CD4-positive, CD25-positive, alpha-beta regulatory T cell (primary cell): ENCODE measurements at regions not wholly inside any gene's neighbourhood (a gene's known extent, or its start where the extent isn't known, plus 50 kb on each side); places are given as distances from the start of the nearest gene placed in this dataset.
"Not testable (repeated sequence)": the region's sequence is repeated elsewhere in the genome, so short reads cannot be mapped to it uniquely, and the experiment has no call there.

Experiments used
- ATAC-seq, 2 donors: fragments of 150-1000 bp; cut with Tn5 transposase; one replicate each; pipeline ENCODE4 v1.10.0; 2021; ENCODE audit warnings: low read depth in 2 of 2, moderate number of reproducible peaks in 2 of 2, moderate library complexity in 1 of 2
- DNase-seq, 3 donors: peaks; one replicate each; pipeline versions ENCODE4 v3.0.0 to v3.0.0-alpha.2; 2012 to 2022; ENCODE audit warnings: mixed read lengths in 1 of 3
- H3K27ac ChIP-seq: one replicate; pipeline ENCODE4 v1.7.0; 2013; ENCODE audit warnings: mild to moderate bottlenecking, low read length; ENCODE audit not compliant: insufficient read depth, poor library complexity, severe bottlenecking
- H3K27me3 ChIP-seq: one replicate; pipeline ENCODE4 v1.7.0; 2013; ENCODE audit warnings: low read length; ENCODE audit not compliant: control insufficient read depth, insufficient read depth
- H3K36me3 ChIP-seq: one replicate; pipeline ENCODE4 v1.7.0; 2013; ENCODE audit warnings: mild to moderate bottlenecking, low read length, moderate library complexity; ENCODE audit not compliant: control insufficient read depth, insufficient read depth
- H3K4me1 ChIP-seq: 2 replicates; pipeline ENCODE4 v1.7.0; 2013; ENCODE audit warnings: mild to moderate bottlenecking, low read length; ENCODE audit not compliant: insufficient read depth, control insufficient read depth, poor library complexity, severe bottlenecking
- H3K4me3 ChIP-seq: one replicate; pipeline ENCODE4 v1.7.0; 2013; ENCODE audit warnings: low read depth, mild to moderate bottlenecking, low read length, moderate library complexity
- H3K9me3 ChIP-seq, 2 experiments: 1 replicate in 1 of 2; 2 replicates in 1 of 2; pipeline ENCODE4 v1.7.0; 2013; ENCODE audit warnings: low read length in 2 of 2, mild to moderate bottlenecking in 1 of 2, moderate library complexity in 1 of 2; ENCODE audit not compliant: control insufficient read depth in 2 of 2
- H3K27ac Mint-ChIP-seq, 3 donors: one replicate each; pipeline ENCODE4 v1.8.0; 2020 to 2022; ENCODE audit warnings: mild to moderate bottlenecking in 3 of 3, mixed read lengths in 3 of 3, moderate library complexity in 2 of 3
- H3K27me3 Mint-ChIP-seq: one replicate; pipeline ENCODE4 v1.8.0; 2022; ENCODE audit warnings: mild to moderate bottlenecking, mixed read lengths
- H3K36me3 Mint-ChIP-seq: one replicate; pipeline ENCODE4 v1.8.0; 2020; ENCODE audit warnings: mixed read lengths
- H3K4me1 Mint-ChIP-seq, 4 donors: one replicate each; pipeline ENCODE4 v1.8.0; 2020 to 2022; ENCODE audit warnings: mixed read lengths in 4 of 4, mild to moderate bottlenecking in 1 of 4
- H3K4me3 Mint-ChIP-seq, 4 donors: one replicate each; pipeline ENCODE4 v1.8.0; 2020 to 2022; ENCODE audit warnings: mild to moderate bottlenecking in 4 of 4, mixed read lengths in 4 of 4, moderate library complexity in 3 of 4
- H3K9me3 Mint-ChIP-seq, 7 donors: one replicate each; pipeline ENCODE4 v1.8.0; 2020 to 2022; ENCODE audit warnings: mixed read lengths in 7 of 7, mild to moderate bottlenecking in 3 of 7, moderate library complexity in 2 of 7

- H3K4me1 Mint-ChIP-seq, H3K27me3 Mint-ChIP-seq, H3K36me3 Mint-ChIP-seq: not testable (repeated sequence)
These were observed 165.7 kb downstream of the SPATA31A6 start for GRCh38 chr9:42349181-42349580.

DNA sequence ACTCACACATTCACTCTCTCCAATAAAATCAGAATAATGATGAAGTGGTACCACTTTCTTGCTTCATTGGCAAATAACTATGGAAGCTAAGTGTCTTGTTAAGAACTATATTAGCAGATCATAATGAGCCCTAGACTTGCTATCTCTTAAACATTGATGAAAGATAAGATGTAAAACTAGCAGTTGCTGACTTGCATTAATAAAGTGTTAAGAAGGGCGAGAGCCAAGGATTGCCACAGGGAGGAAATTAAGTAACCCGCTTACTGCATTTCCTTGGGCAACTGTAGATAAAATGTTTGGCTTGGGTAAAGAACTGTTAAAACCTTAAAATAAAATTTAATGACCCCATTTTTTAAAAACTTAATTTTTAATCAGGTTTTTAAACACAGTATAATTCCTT is 167.0 kb downstream of the SPATA31A6 start:
- not testable (repeated sequence) for H3K9me3 Mint-ChIP-seq, H3K4me3 ChIP-seq

More at GRCh38 chr9:42349181-42349580, 165.7 kb downstream of the SPATA31A6 start:
- H3K9me3 ChIP-seq, H3K36me3 ChIP-seq, DNase-seq, H3K9me3 Mint-ChIP-seq, H3K4me3 ChIP-seq, ATAC-seq, H3K4me3 Mint-ChIP-seq, H3K27me3 ChIP-seq, H3K27ac ChIP-seq, H3K27ac Mint-ChIP-seq, H3K4me1 ChIP-seq: not testable (repeated sequence)

DNA sequence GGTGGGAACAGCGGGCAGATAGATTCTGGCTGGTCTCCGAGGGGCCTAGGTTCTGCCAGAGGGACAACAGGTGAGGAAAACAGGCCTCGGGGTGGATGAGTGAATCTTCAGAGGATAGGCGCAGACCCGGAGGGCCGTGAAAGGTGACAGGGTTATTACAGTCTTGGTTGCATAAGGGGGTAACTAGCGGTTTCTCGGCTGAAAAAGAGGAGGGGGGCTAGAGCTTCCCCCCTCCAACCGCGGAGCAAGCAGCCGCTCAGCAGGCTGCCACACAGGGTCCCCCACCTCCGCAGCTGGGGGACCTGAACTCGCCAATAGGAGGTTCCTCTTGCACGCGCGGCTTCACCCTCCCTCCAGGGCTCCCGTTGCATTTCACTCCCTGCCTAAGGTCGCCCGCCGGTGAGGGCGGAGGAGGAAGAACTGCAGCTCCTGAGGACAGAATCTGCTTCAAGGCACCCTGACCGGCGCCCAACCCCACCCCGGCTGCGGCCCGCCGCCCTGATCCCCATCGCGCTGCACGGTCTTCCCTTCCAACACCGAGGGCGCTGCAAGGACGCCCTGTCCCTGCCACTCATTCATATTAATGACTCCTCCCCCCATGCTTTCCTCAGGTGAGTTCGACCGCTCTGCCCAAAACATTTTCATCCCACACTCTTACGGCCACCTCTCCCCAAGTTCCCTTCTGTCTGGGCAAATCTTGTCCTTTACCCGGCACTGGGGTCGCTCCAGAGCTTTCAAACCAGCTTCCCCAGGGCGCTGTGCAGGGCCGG is 174.3 kb downstream of the SPATA31A6 start:
- Mint-ChIP-seq H3K4me3 (peak overlapping the region in 2 of 4 donors; percentile 5 to 44), H3K27me3 (peaks cover 22% of the 10 kb centered on the region)
- not testable (repeated sequence) for H3K27ac Mint-ChIP-seq, H3K9me3 ChIP-seq, H3K9me3 Mint-ChIP-seq, H3K27ac ChIP-seq, H3K4me1 Mint-ChIP-seq, H3K27me3 ChIP-seq, ATAC-seq, H3K4me3 ChIP-seq, H3K4me1 ChIP-seq, H3K36me3 Mint-ChIP-seq, H3K36me3 ChIP-seq, DNase-seq

More for the DNA sequence above, 167.0 kb downstream of the SPATA31A6 start:
- not testable (repeated sequence) for H3K36me3 Mint-ChIP-seq, H3K4me3 Mint-ChIP-seq, H3K27me3 Mint-ChIP-seq, ATAC-seq, H3K4me1 ChIP-seq, DNase-seq, H3K27ac ChIP-seq, H3K27me3 ChIP-seq, H3K9me3 ChIP-seq, H3K36me3 ChIP-seq, H3K4me1 Mint-ChIP-seq, H3K27ac Mint-ChIP-seq

- H3K4me3 ChIP-seq, H3K4me1 Mint-ChIP-seq, H3K27ac Mint-ChIP-seq: not testable (repeated sequence)
These were observed 175.3 kb downstream of the SPATA31A6 start for GRCh38 chr9:42358626-42359247.

DNA sequence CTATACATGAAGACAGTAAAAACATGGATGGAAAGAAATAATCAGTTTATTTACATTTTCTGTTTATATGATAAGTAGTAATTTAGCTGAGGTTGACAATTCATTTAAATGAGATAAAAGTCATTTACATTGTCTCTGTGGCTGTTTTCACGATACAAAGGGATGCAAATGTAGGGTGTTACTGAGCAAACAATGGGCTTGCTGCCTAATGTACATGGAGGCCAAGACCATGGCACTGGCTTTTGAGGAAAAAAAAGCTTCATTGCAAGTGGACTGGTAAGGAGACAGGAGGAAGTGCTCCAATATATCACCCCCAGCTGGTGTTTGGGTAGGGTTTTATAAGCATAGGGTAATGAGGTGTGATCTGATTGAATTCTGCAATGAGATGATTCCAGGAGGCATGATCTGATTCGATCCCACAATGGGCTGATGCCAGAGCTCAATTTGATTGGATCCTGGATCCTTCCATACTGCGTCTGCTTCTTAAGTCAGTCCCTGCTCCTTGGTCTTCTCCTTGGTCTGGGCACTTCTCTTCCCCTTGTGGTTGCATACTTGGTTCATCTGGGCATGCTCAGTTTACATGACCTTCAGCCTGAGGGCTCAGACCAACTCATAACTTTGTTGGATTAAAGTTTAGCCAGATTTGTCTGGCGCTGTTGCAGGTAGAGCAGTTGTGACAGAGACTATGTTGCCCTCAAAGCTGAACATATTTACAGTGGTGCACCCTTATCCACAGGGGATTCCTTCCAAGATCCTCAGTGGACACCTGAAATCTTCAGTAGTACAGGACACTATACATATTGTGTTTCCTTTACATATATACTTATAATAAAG is 181.2 kb downstream of the SPATA31A6 start:
- H3K4me3 ChIP-seq, H3K27me3 Mint-ChIP-seq, DNase-seq, H3K4me3 Mint-ChIP-seq, H3K36me3 ChIP-seq, H3K27ac ChIP-seq, H3K9me3 ChIP-seq, H3K36me3 Mint-ChIP-seq, H3K4me1 ChIP-seq, H3K4me1 Mint-ChIP-seq, H3K27me3 ChIP-seq, H3K9me3 Mint-ChIP-seq, H3K27ac Mint-ChIP-seq, ATAC-seq: not testable (repeated sequence)

More at GRCh38 chr9:42358626-42359247, 175.3 kb downstream of the SPATA31A6 start:
- DNase-seq, H3K36me3 Mint-ChIP-seq, ATAC-seq, H3K9me3 ChIP-seq, H3K9me3 Mint-ChIP-seq, H3K4me1 ChIP-seq, H3K27me3 ChIP-seq, H3K27ac ChIP-seq, H3K36me3 ChIP-seq, H3K4me3 Mint-ChIP-seq: not testable (repeated sequence)
- peaks cover 22% of the 10 kb centered on the region for H3K27me3 Mint-ChIP-seq

GRCh38 chr9:42365244-42365945 is 181.9 kb downstream of the SPATA31A6 start:
- ATAC-seq = peak in 1 of 2 donors; percentile 45
- H3K9me3 Mint-ChIP-seq, H3K27ac ChIP-seq: not testable (repeated sequence)

GRCh38 chr9:42368279-42368881 is 184.9 kb downstream of the SPATA31A6 start:
- H3K27ac Mint-ChIP-seq, H3K27ac ChIP-seq, H3K27me3 ChIP-seq, H3K27me3 Mint-ChIP-seq, H3K4me3 Mint-ChIP-seq, H3K4me3 ChIP-seq, H3K4me1 Mint-ChIP-seq, H3K9me3 ChIP-seq, H3K9me3 Mint-ChIP-seq, DNase-seq, H3K36me3 Mint-ChIP-seq, ATAC-seq, H3K36me3 ChIP-seq, H3K4me1 ChIP-seq: not testable (repeated sequence)

More at GRCh38 chr9:42365244-42365945, 181.9 kb downstream of the SPATA31A6 start:
- not testable (repeated sequence) for H3K36me3 ChIP-seq, H3K9me3 ChIP-seq, H3K4me1 ChIP-seq, H3K36me3 Mint-ChIP-seq, H3K27me3 ChIP-seq, DNase-seq, H3K4me3 ChIP-seq, H3K27ac Mint-ChIP-seq, H3K4me3 Mint-ChIP-seq, H3K4me1 Mint-ChIP-seq, H3K27me3 Mint-ChIP-seq
